OCI-LY7 (cell line): ENCODE measurements at regions not wholly inside any gene's neighbourhood (a gene's known extent, or its start where the extent isn't known, plus 50 kb on each side); places are given as distances from the start of the nearest gene placed in this dataset.

Source experiments
- EZH2phosphoT487 ChIP-seq: fragments of 200-600 bp; sonication (generic); IDR thresholded peaks from 2 replicates; pipeline ENCODE4 v1.6.1; 2018; ENCODE audit warnings: low read depth, borderline replicate concordance, mild to moderate bottlenecking, mixed run types, antibody characterized with exemption, low read length, moderate library complexity, mixed read lengths
- TF ChIP-seq, protein P1 (sequence below): fragments of 200-600 bp; sonication (generic); conservative IDR thresholded peaks from 2 replicates; pipeline ENCODE4 v1.5.1; 2014; ENCODE audit warnings: mild to moderate bottlenecking, antibody characterized with exemption, low read length, moderate library complexity, mixed read lengths

GRCh38 chr5:162496100-162496808 lies 428.7 kb downstream of the GABRG2 start:
- TF ChIP-seq, protein P1, sequence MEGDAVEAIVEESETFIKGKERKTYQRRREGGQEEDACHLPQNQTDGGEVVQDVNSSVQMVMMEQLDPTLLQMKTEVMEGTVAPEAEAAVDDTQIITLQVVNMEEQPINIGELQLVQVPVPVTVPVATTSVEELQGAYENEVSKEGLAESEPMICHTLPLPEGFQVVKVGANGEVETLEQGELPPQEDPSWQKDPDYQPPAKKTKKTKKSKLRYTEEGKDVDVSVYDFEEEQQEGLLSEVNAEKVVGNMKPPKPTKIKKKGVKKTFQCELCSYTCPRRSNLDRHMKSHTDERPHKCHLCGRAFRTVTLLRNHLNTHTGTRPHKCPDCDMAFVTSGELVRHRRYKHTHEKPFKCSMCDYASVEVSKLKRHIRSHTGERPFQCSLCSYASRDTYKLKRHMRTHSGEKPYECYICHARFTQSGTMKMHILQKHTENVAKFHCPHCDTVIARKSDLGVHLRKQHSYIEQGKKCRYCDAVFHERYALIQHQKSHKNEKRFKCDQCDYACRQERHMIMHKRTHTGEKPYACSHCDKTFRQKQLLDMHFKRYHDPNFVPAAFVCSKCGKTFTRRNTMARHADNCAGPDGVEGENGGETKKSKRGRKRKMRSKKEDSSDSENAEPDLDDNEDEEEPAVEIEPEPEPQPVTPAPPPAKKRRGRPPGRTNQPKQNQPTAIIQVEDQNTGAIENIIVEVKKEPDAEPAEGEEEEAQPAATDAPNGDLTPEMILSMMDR, result no peak
- TF ChIP-seq EZH2phosphoT487, result no peak
